Smooth muscle cell (in vitro differentiated cells): ENCODE measurements at regions not wholly inside any gene's neighbourhood (a gene's known extent, or its start where the extent isn't known, plus 50 kb on each side); places are given as distances from the start of the nearest gene placed in this dataset.
"Not testable (repeated sequence)": the region's sequence is repeated elsewhere in the genome, so short reads cannot be mapped to it uniquely, and the experiment has no call there.

Experiments
- DNase-seq: peaks from one replicate; lab custom pipeline; 2025; ENCODE audit not compliant: unreplicated experiment; lab: John Stamatoyannopoulos, UW
- H2AFZ ChIP-seq: fragments of 200-600 bp; sonication (generic); 2 replicates; pipeline ENCODE4 v1.6.0; 2016; ENCODE audit warnings: antibody characterized with exemption, low read depth, mild to moderate bottlenecking
- H3F3A ChIP-seq: fragments of 200-600 bp; sonication (generic); 2 replicates; pipeline ENCODE4 v1.6.0; 2017; ENCODE audit warnings: antibody characterized with exemption, low read depth
- H3K27ac ChIP-seq: fragments of 200-600 bp; sonication (generic); 2 replicates; pipeline ENCODE4 v1.5.1; 2016; ENCODE audit warnings: low read depth, mild to moderate bottlenecking
- H3K27me3 ChIP-seq: fragments of 200-600 bp; sonication (generic); 2 replicates; pipeline ENCODE4 v1.6.1; 2016; ENCODE audit warnings: low read depth, mild to moderate bottlenecking
- H3K36me3 ChIP-seq: fragments of 200-600 bp; sonication (generic); 2 replicates; pipeline ENCODE4 v1.5.1; 2016; ENCODE audit warnings: low read depth
- H3K4me1 ChIP-seq: fragments of 200-600 bp; sonication (generic); 2 replicates; pipeline ENCODE4 v1.5.1; 2016; ENCODE audit warnings: low read depth
- H3K4me2 ChIP-seq: fragments of 200-600 bp; sonication (generic); 2 replicates; pipeline ENCODE4 v1.6.0; 2016; ENCODE audit warnings: mild to moderate bottlenecking
- H3K4me3 ChIP-seq: fragments of 200-600 bp; sonication (generic); 2 replicates; pipeline ENCODE4 v1.5.1; 2016; ENCODE audit warnings: mild to moderate bottlenecking
- H3K79me2 ChIP-seq: fragments of 200-600 bp; sonication (generic); 2 replicates; pipeline ENCODE4 v1.6.0; 2016; ENCODE audit warnings: low read depth, mild to moderate bottlenecking
- H3K9ac ChIP-seq: fragments of 200-600 bp; sonication (generic); 2 replicates; pipeline ENCODE4 v1.6.0; 2016; ENCODE audit warnings: low read depth
- H3K9me3 ChIP-seq: fragments of 200-600 bp; sonication (generic); replicated peaks from 2 replicates; pipeline ENCODE4 v1.5.1; 2016; ENCODE audit warnings: low read depth
- H4K20me1 ChIP-seq: fragments of 200-600 bp; sonication (generic); 2 replicates; pipeline ENCODE4 v1.6.0; 2016; ENCODE audit warnings: low read depth
- WGBS: methylation state at CpG from one replicate; pipeline ENCODE4 v1.1.7; 2016; ENCODE audit warnings: low lambda C conversion rate; 5-methylcytosine and 5-hydroxymethylcytosine counted together
- TF ChIP-seq, protein P1 (sequence below): fragments of 200-600 bp; sonication (generic); IDR thresholded peaks from 2 replicates; pipeline ENCODE4 v1.5.1; 2017; ENCODE audit warnings: borderline replicate concordance, mild to moderate bottlenecking, antibody characterized with exemption; ENCODE audit not compliant: insufficient read depth, poor library complexity, severe bottlenecking

DNA sequence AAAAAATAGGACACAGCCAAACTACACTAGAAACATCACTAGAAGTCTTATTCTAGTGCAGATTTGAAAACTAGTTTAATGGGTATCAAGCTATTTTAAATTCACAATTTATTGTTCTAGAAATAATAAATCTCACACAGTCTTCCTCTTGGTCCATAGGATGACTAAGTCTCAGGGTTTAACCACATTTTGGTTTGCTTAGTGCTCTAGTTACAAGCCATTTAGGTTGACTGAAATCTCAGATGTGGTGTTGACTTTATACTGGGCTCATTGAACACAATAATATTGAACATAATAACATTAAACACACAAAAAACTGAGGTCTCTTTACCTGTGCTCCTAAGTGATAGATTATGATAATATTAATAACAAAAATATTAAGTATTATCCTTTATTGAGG, 760.3 kb upstream of the CCDC179 start:
- Histone ChIP-seq H3K9ac (no peak overlapping the region), H3K36me3 (no peaks in the 10 kb centered on the region), H4K20me1 (no peaks in the 10 kb centered on the region), H3K79me2 (no peaks in the 10 kb centered on the region), H3K9me3 (no peaks in the 10 kb centered on the region), H3K27me3 (no peaks in the 10 kb centered on the region), H3K27ac (no peak overlapping the region), H3F3A (no peaks in the 10 kb centered on the region), H3K4me3 (no peak overlapping the region), H3K4me2 (no peak overlapping the region), H3K4me1 (no peaks in the 10 kb centered on the region), H2AFZ (no peak overlapping the region)
- DNase-seq = no peak
- TF ChIP-seq, protein P1, sequence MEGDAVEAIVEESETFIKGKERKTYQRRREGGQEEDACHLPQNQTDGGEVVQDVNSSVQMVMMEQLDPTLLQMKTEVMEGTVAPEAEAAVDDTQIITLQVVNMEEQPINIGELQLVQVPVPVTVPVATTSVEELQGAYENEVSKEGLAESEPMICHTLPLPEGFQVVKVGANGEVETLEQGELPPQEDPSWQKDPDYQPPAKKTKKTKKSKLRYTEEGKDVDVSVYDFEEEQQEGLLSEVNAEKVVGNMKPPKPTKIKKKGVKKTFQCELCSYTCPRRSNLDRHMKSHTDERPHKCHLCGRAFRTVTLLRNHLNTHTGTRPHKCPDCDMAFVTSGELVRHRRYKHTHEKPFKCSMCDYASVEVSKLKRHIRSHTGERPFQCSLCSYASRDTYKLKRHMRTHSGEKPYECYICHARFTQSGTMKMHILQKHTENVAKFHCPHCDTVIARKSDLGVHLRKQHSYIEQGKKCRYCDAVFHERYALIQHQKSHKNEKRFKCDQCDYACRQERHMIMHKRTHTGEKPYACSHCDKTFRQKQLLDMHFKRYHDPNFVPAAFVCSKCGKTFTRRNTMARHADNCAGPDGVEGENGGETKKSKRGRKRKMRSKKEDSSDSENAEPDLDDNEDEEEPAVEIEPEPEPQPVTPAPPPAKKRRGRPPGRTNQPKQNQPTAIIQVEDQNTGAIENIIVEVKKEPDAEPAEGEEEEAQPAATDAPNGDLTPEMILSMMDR = no peak

DNA sequence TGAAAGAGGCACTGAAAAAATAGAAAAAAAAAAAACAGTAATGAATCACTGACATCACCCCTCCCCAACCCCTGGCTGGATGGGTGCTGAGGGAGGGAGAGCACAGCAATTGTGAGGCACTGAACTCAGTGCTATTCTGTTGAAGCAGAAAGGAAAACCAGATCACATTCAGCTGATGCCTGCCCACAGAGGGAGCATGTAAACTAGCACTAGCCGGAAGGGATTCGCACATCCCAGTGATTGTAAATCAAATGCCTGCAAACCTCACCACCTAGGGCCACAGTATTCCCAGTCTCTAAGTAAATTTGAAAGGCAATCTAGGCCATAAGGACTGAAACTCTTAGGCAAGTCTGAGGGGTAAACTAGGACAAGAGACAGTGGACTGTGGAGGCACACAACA, 772.0 kb upstream of the CCDC179 start:
- no peaks in the 10 kb centered on the region for H3F3A ChIP-seq
- TF ChIP-seq, protein P1 = no peak
- H3K27ac ChIP-seq = no peak overlapping the region
- H3K79me2 ChIP-seq = no peaks in the 10 kb centered on the region
- WGBS = 85% methylated on average over 2 of the region's 2 CpGs
- no peaks in the 10 kb centered on the region for H4K20me1 ChIP-seq
- no peak overlapping the region for H2AFZ ChIP-seq
- no peak overlapping the region for H3K4me3 ChIP-seq
- H3K27me3 ChIP-seq = no peaks in the 10 kb centered on the region
- no peak overlapping the region for H3K9ac ChIP-seq
- H3K4me2 ChIP-seq = no peak overlapping the region
- no peaks in the 10 kb centered on the region for H3K9me3 ChIP-seq
- no peak for DNase-seq
- H3K4me1 ChIP-seq = no peaks in the 10 kb centered on the region
- no peaks in the 10 kb centered on the region for H3K36me3 ChIP-seq

DNA sequence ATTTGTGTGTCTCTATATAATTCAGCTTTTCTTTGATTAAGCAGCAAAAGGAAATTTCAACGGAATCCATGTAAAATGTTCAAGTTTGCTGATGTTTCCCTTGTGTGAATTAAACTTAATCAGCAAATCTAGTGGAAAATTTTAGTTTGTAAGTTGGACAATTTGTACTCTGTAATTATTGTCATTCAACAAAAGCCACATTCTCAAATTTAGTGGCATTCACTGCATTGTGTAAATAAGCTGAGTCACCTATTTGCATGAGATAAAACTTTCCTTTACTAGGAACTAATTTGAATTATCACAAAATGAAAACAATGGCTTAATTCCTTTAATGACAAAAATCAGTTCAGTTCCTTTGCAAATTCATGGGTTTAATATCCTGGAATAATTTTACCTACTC, 784.2 kb upstream of the CCDC179 start:
- WGBS = 86% methylated on average over 1 of the region's 1 CpG
- no peaks in the 10 kb centered on the region for H3K9me3 ChIP-seq

DNA sequence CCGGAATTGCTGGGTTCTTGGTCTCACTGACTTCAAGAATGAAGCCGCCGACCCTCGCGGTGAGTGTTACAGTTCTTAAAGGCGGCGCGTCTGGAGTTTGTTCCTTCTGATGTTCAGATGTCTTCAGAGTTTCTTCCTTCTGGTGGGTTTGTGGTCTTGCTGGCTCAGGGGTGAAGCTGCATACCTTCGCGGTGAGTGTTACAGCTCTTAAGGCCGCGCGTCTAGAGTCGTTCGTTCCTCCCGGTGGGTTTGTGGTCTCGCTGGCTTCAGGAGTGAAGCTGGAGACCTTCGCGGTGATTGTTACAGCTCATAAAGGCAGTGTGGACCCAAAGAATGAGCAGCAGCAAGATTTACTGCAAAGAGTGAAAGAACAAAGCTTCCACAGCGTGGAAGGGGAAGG, 792.1 kb upstream of the CCDC179 start:
- not testable (repeated sequence) for H3K36me3 ChIP-seq, H3K27ac ChIP-seq, H3K4me1 ChIP-seq, H3K9me3 ChIP-seq, H4K20me1 ChIP-seq, DNase-seq, H3K4me2 ChIP-seq, H3K27me3 ChIP-seq, H3F3A ChIP-seq, H3K9ac ChIP-seq, H3K79me2 ChIP-seq, H3K4me3 ChIP-seq, H2AFZ ChIP-seq
- WGBS = 90% methylated on average over 20 of the region's 20 CpGs

More for the DNA sequence above, 784.2 kb upstream of the CCDC179 start:
- no peak for DNase-seq
- H4K20me1 ChIP-seq = no peaks in the 10 kb centered on the region
- H3K27ac ChIP-seq = no peak overlapping the region
- H3K4me1 ChIP-seq = no peaks in the 10 kb centered on the region
- TF ChIP-seq, protein P1 = no peak
- H3K36me3 ChIP-seq = no peaks in the 10 kb centered on the region
- no peak overlapping the region for H3K4me2 ChIP-seq
- H3K4me3 ChIP-seq = no peak overlapping the region
- H3K79me2 ChIP-seq = no peaks in the 10 kb centered on the region
- H3K27me3 ChIP-seq = no peaks in the 10 kb centered on the region
- no peak overlapping the region for H3K9ac ChIP-seq
- no peak overlapping the region for H2AFZ ChIP-seq
- no peaks in the 10 kb centered on the region for H3F3A ChIP-seq
